ENCODE measurements at regions not wholly inside any gene's neighbourhood (a gene's known extent, or its start where the extent isn't known, plus 50 kb on each side); places are given as distances from the start of the nearest gene placed in this dataset.

GRCh38 chr3:67291287-67292252, 293.5 kb downstream of the KBTBD8 start:
- Mint-ChIP-seq H3K4me3 (no peak overlapping the region), H3K9me3 (no peaks in the 10 kb centered on the region), H3K4me1 (peaks cover 9% of the 10 kb centered on the region), H3K27ac (no peak overlapping the region), H3K36me3 (no peaks in the 10 kb centered on the region), H3K27me3 (ENCODE audit: low read depth) (no peaks in the 10 kb centered on the region; the same call in 1 of the 2 replicates)
- POLR2A ChIA-PET, result no interaction called here
- DNase-seq (ENCODE audit: low spot score) (no peak), ATAC-seq (no peak)
- no peak for TF ChIP-seq GTF2I (CRISPR knock-in tag; conservative IDR thresholded peaks at IDR 0.05)
- TF ChIP-seq CBFB (CRISPR knock-in tag; IDR thresholded peaks at IDR 0.05; ENCODE audit: low read depth), result no peak
- TF ChIP-seq TEAD1 (CRISPR knock-in tag; IDR thresholded peaks at IDR 0.05), result no peak
- no peak for TF ChIP-seq ZNF423 (CRISPR knock-in tag; IDR thresholded peaks at IDR 0.05)
- no peak for TF ChIP-seq FOXJ3 (CRISPR knock-in tag; IDR thresholded peaks at IDR 0.05; ENCODE audit: borderline replicate concordance)
- no peak for TF ChIP-seq AR (CRISPR knock-in tag; IDR thresholded peaks at IDR 0.05)
- TF ChIP-seq ATF1 (CRISPR knock-in tag; IDR thresholded peaks at IDR 0.05), result no peak
- TF ChIP-seq ZNF317 (CRISPR knock-in tag; IDR thresholded peaks at IDR 0.05; ENCODE audit: borderline replicate concordance, low read depth), result no peak
- no peak for TF ChIP-seq RELA (CRISPR knock-in tag; IDR thresholded peaks at IDR 0.05; ENCODE audit: borderline replicate concordance)
- TF ChIP-seq JAZF1 (CRISPR knock-in tag; IDR thresholded peaks at IDR 0.05), result no peak
- TF ChIP-seq ZNF232 (CRISPR knock-in tag; IDR thresholded peaks at IDR 0.05), result no peak
- no peak for TF ChIP-seq ATF3 (CRISPR knock-in tag; conservative IDR thresholded peaks at IDR 0.05)
- no peak for TF ChIP-seq ZNF512 (CRISPR knock-in tag; IDR thresholded peaks at IDR 0.05; ENCODE audit: borderline replicate concordance)
- TF ChIP-seq AFF4 (CRISPR knock-in tag; IDR thresholded peaks at IDR 0.05; ENCODE audit: borderline replicate concordance), result no peak
- TF ChIP-seq ZNF416 (CRISPR knock-in tag; IDR thresholded peaks at IDR 0.05), result no peak
- TF ChIP-seq NR3C1 (CRISPR knock-in tag; conservative IDR thresholded peaks at IDR 0.05; ENCODE audit: low read depth), result no peak
- TF ChIP-seq ZSCAN18 (CRISPR knock-in tag; IDR thresholded peaks at IDR 0.05), result no peak
- TF ChIP-seq PRRX2 (CRISPR knock-in tag; IDR thresholded peaks at IDR 0.05), result no peak
- TF ChIP-seq SMAD4 (CRISPR knock-in tag; IDR thresholded peaks at IDR 0.05), result no peak
- no peak for TF ChIP-seq STAT6 (CRISPR knock-in tag; conservative IDR thresholded peaks at IDR 0.05; ENCODE audit: low read depth)
- CTCF ChIA-PET, result interaction anchor here (1.5 to 2.1 kb wide), 2 partner anchors 178 to 353 kb away, joined by 5 to 6 read pairs; no protein-coding TSS in a partner anchor

Data from WTC11 (cell line).